Activated naive CD4-positive, alpha-beta T cell treated with anti-CD3 and anti-CD28 coated beads, Interleukin-2, amount 10 ng/mL, durations not matched to agents 7 days and 5 days (primary cell): ENCODE measurements at regions not wholly inside any gene's neighbourhood (a gene's known extent, or its start where the extent isn't known, plus 50 kb on each side); places are given as distances from the start of the nearest gene placed in this dataset.

Experiments
- CTCF ChIA-PET: fragments of 350-600 bp; sonication (Branson Sonifier 250); formaldehyde crosslinking; loops from one replicate; lab custom pipeline; 2021; ENCODE audit warnings: antibody characterized with exemption; lab: Charles Lee
- DNase-seq: peaks from one replicate; pipeline ENCODE4 v3.0.0-alpha.2; 2020
- H3K27ac Mint-ChIP-seq: one replicate; pipeline ENCODE4 v1.8.0; 2021; ENCODE audit warnings: mild to moderate bottlenecking, moderate library complexity, mixed read lengths
- H3K27me3 Mint-ChIP-seq: one replicate; pipeline ENCODE4 v1.8.0; 2021; ENCODE audit warnings: mild to moderate bottlenecking, mixed read lengths
- H3K36me3 Mint-ChIP-seq: one replicate; pipeline ENCODE4 v1.8.0; 2021; ENCODE audit warnings: mixed read lengths
- H3K4me1 Mint-ChIP-seq: one replicate; pipeline ENCODE4 v1.8.0; 2021; ENCODE audit warnings: mixed read lengths
- H3K4me3 Mint-ChIP-seq: one replicate; pipeline ENCODE4 v1.8.0; 2021; ENCODE audit warnings: mild to moderate bottlenecking, moderate library complexity, mixed read lengths
- H3K9me3 Mint-ChIP-seq: one replicate; pipeline ENCODE4 v1.8.0; 2021; ENCODE audit warnings: mixed read lengths

GRCh38 chr5:61801174-61801573, 469.1 kb downstream of the ZSWIM6 start:
- CTCF ChIA-PET, result no interaction called here
- Mint-ChIP-seq H3K36me3 (no peaks in the 10 kb centered on the region), H3K27ac (no peak overlapping the region), H3K9me3 (no peaks in the 10 kb centered on the region), H3K4me3 (no peak overlapping the region), H3K27me3 (no peaks in the 10 kb centered on the region), H3K4me1 (no peaks in the 10 kb centered on the region)
- DNase-seq, result no peak

- DNase-seq, result no peak
- CTCF ChIA-PET, result no interaction called here
- no peaks in the 10 kb centered on the region for H3K27me3 Mint-ChIP-seq
- H3K27ac Mint-ChIP-seq, result no peak overlapping the region
- H3K36me3 Mint-ChIP-seq, result no peaks in the 10 kb centered on the region
- H3K4me3 Mint-ChIP-seq, result no peak overlapping the region
- H3K4me1 Mint-ChIP-seq, result no peaks in the 10 kb centered on the region
- H3K9me3 Mint-ChIP-seq, result no peaks in the 10 kb centered on the region
These were observed 470.4 kb downstream of the ZSWIM6 start for GRCh38 chr5:61802456-61802855.

GRCh38 chr5:61805101-61805500, 473.0 kb downstream of the ZSWIM6 start:
- DNase-seq, result no peak
- H3K27me3 Mint-ChIP-seq, result no peaks in the 10 kb centered on the region
- H3K36me3 Mint-ChIP-seq, result no peaks in the 10 kb centered on the region
- CTCF ChIA-PET, result no interaction called here
- no peaks in the 10 kb centered on the region for H3K9me3 Mint-ChIP-seq
- no peak overlapping the region for H3K27ac Mint-ChIP-seq
- no peak overlapping the region for H3K4me3 Mint-ChIP-seq
- H3K4me1 Mint-ChIP-seq, result no peaks in the 10 kb centered on the region

GRCh38 chr5:61806491-61807020, 474.5 kb downstream of the ZSWIM6 start:
- Mint-ChIP-seq H3K4me3 (no peak overlapping the region), H3K27ac (no peak overlapping the region), H3K36me3 (no peaks in the 10 kb centered on the region), H3K27me3 (no peaks in the 10 kb centered on the region), H3K4me1 (no peaks in the 10 kb centered on the region), H3K9me3 (no peaks in the 10 kb centered on the region)
- no peak for DNase-seq
- CTCF ChIA-PET, result interaction anchor here (1.3 kb wide), 1 partner anchor 24 kb away, joined by 4 read pairs; no protein-coding TSS in a partner anchor

- H3K36me3 Mint-ChIP-seq, result no peaks in the 10 kb centered on the region
- CTCF ChIA-PET, result interaction anchor here (1.3 kb wide), 1 partner anchor 23 kb away, joined by 4 read pairs; no protein-coding TSS in a partner anchor
- no peaks in the 10 kb centered on the region for H3K27me3 Mint-ChIP-seq
- no peaks in the 10 kb centered on the region for H3K9me3 Mint-ChIP-seq
- DNase-seq, result no peak
- no peak overlapping the region for H3K27ac Mint-ChIP-seq
- no peak overlapping the region for H3K4me3 Mint-ChIP-seq
- H3K4me1 Mint-ChIP-seq, result no peaks in the 10 kb centered on the region
These were observed 476.0 kb downstream of the ZSWIM6 start for GRCh38 chr5:61808091-61808490.

- H3K27ac Mint-ChIP-seq, result no peak overlapping the region
- H3K36me3 Mint-ChIP-seq, result no peaks in the 10 kb centered on the region
- no peak for DNase-seq
- no peaks in the 10 kb centered on the region for H3K9me3 Mint-ChIP-seq
- CTCF ChIA-PET, result no interaction called here
- H3K4me1 Mint-ChIP-seq, result no peaks in the 10 kb centered on the region
- no peaks in the 10 kb centered on the region for H3K27me3 Mint-ChIP-seq
- H3K4me3 Mint-ChIP-seq, result no peak overlapping the region
These were observed 476.9 kb downstream of the ZSWIM6 start for GRCh38 chr5:61808909-61809308.

GRCh38 chr5:61809651-61810050, 477.6 kb downstream of the ZSWIM6 start:
- H3K4me1 Mint-ChIP-seq, result no peaks in the 10 kb centered on the region
- CTCF ChIA-PET, result no interaction called here
- H3K4me3 Mint-ChIP-seq, result no peak overlapping the region
- H3K27ac Mint-ChIP-seq, result no peak overlapping the region
- H3K27me3 Mint-ChIP-seq, result peaks cover 3% of the 10 kb centered on the region
- DNase-seq, result no peak
- H3K9me3 Mint-ChIP-seq, result no peaks in the 10 kb centered on the region
- no peaks in the 10 kb centered on the region for H3K36me3 Mint-ChIP-seq

- Mint-ChIP-seq H3K4me1 (no peaks in the 10 kb centered on the region), H3K9me3 (no peaks in the 10 kb centered on the region), H3K27ac (no peak overlapping the region), H3K4me3 (no peak overlapping the region), H3K27me3 (peaks cover 3% of the 10 kb centered on the region), H3K36me3 (no peaks in the 10 kb centered on the region)
- DNase-seq, result no peak
- CTCF ChIA-PET, result no interaction called here
These were observed 479.0 kb downstream of the ZSWIM6 start for GRCh38 chr5:61811052-61811451.

- Mint-ChIP-seq H3K27me3 (peaks cover 3% of the 10 kb centered on the region), H3K4me3 (no peak overlapping the region), H3K36me3 (no peaks in the 10 kb centered on the region), H3K4me1 (no peaks in the 10 kb centered on the region), H3K9me3 (no peaks in the 10 kb centered on the region), H3K27ac (no peak overlapping the region)
- CTCF ChIA-PET, result no interaction called here
- DNase-seq, result no peak
These were observed 481.3 kb downstream of the ZSWIM6 start for GRCh38 chr5:61813361-61813760.

- Mint-ChIP-seq H3K4me3 (no peak overlapping the region), H3K27ac (no peak overlapping the region), H3K9me3 (no peaks in the 10 kb centered on the region), H3K36me3 (no peaks in the 10 kb centered on the region), H3K27me3 (peaks cover 3% of the 10 kb centered on the region), H3K4me1 (no peaks in the 10 kb centered on the region)
- no peak for DNase-seq
- CTCF ChIA-PET, result no interaction called here
These were observed 483.3 kb downstream of the ZSWIM6 start for GRCh38 chr5:61815339-61815738.

GRCh38 chr5:61816146-61816545, 484.1 kb downstream of the ZSWIM6 start:
- H3K27ac Mint-ChIP-seq, result no peak overlapping the region
- H3K27me3 Mint-ChIP-seq, result peaks cover 3% of the 10 kb centered on the region
- CTCF ChIA-PET, result no interaction called here
- no peaks in the 10 kb centered on the region for H3K36me3 Mint-ChIP-seq
- no peaks in the 10 kb centered on the region for H3K9me3 Mint-ChIP-seq
- H3K4me3 Mint-ChIP-seq, result no peak overlapping the region
- DNase-seq, result no peak
- no peaks in the 10 kb centered on the region for H3K4me1 Mint-ChIP-seq

- Mint-ChIP-seq H3K27ac (no peak overlapping the region), H3K9me3 (no peaks in the 10 kb centered on the region), H3K36me3 (no peaks in the 10 kb centered on the region), H3K4me3 (no peak overlapping the region), H3K27me3 (peaks cover 3% of the 10 kb centered on the region), H3K4me1 (no peaks in the 10 kb centered on the region)
- CTCF ChIA-PET, result no interaction called here
- no peak for DNase-seq
These were observed 484.8 kb downstream of the ZSWIM6 start for GRCh38 chr5:61816585-61817450.

GRCh38 chr5:61817472-61818326, 485.6 kb downstream of the ZSWIM6 start:
- CTCF ChIA-PET, result no interaction called here
- no peaks in the 10 kb centered on the region for H3K9me3 Mint-ChIP-seq
- no peaks in the 10 kb centered on the region for H3K4me1 Mint-ChIP-seq
- H3K27ac Mint-ChIP-seq, result no peak overlapping the region
- H3K27me3 Mint-ChIP-seq, result peaks cover 3% of the 10 kb centered on the region
- H3K36me3 Mint-ChIP-seq, result no peaks in the 10 kb centered on the region
- H3K4me3 Mint-ChIP-seq, result no peak overlapping the region
- DNase-seq, result no peak

GRCh38 chr5:61820836-61821235, 485.2 kb upstream of the KIF2A start:
- Mint-ChIP-seq H3K27me3 (no peaks in the 10 kb centered on the region), H3K4me3 (no peak overlapping the region), H3K36me3 (no peaks in the 10 kb centered on the region), H3K9me3 (no peaks in the 10 kb centered on the region), H3K27ac (no peak overlapping the region), H3K4me1 (no peaks in the 10 kb centered on the region)
- DNase-seq, result no peak
- CTCF ChIA-PET, result no interaction called here
